CD14-positive monocyte (primary cell): ENCODE measurements at regions not wholly inside any gene's neighbourhood (a gene's known extent, or its start where the extent isn't known, plus 50 kb on each side); places are given as distances from the start of the nearest gene placed in this dataset.

Source experiments
- DNase-seq, 3 donors: peaks; one replicate each; pipeline ENCODE4 v3.0.0-alpha.2; 2011 to 2022
- H2AFZ ChIP-seq: 2 replicates; pipeline ENCODE4 v1.6.0; 2012; ENCODE audit warnings: mild to moderate bottlenecking, low read depth, low read length, inconsistent platforms; ENCODE audit not compliant: insufficient read depth, poor library complexity, severe bottlenecking
- H3K27ac ChIP-seq, 2 donors: 1 replicate in 1 of 2; 2 replicates in 1 of 2; pipeline ENCODE4 v1.5.1; 2012 to 2013; ENCODE audit warnings: low read length in 2 of 2, control low read depth in 1 of 2, inconsistent platforms in 1 of 2, low read depth in 1 of 2, mild to moderate bottlenecking in 1 of 2
- H3K27me3 ChIP-seq, 2 donors: one replicate each; pipeline versions ENCODE4 v1.6.0 to v1.6.1; 2011 to 2013; ENCODE audit warnings: low read length in 2 of 2; ENCODE audit not compliant: control insufficient read depth in 2 of 2, insufficient read depth in 2 of 2
- H3K36me3 ChIP-seq, 2 donors: replicated peaks in 1 of 2; 1 replicate in 1 of 2; 2 replicates in 1 of 2; pipeline versions ENCODE4 v1.5.1 to v1.6.1; 2012 to 2013; ENCODE audit warnings: low read length in 2 of 2, control low read depth in 1 of 2, inconsistent platforms in 1 of 2, mild to moderate bottlenecking in 1 of 2; ENCODE audit not compliant: insufficient read depth in 2 of 2, control insufficient read depth in 1 of 2
- H3K4me1 ChIP-seq, 2 donors: 1 replicate in 1 of 2; 2 replicates in 1 of 2; pipeline versions ENCODE4 v1.5.1 to v1.6.1; 2012 to 2013; ENCODE audit warnings: low read length in 2 of 2, control low read depth in 1 of 2, inconsistent platforms in 1 of 2, mild to moderate bottlenecking in 1 of 2, moderate library complexity in 1 of 2; ENCODE audit not compliant: insufficient read depth in 2 of 2, control insufficient read depth in 1 of 2
- H3K4me2 ChIP-seq: replicated peaks from 2 replicates; pipeline ENCODE3; 2012; ENCODE audit warnings: low read length, moderate library complexity, mild to moderate bottlenecking; ENCODE audit not compliant: poor library complexity, severe bottlenecking; ENCODE audit errors: extremely low read depth
- H3K4me3 ChIP-seq, 3 experiments: fragments of 200-600 bp in 1 of 3; sonication (generic) in 1 of 3; replicated peaks in 1 of 3; 1 replicate in 2 of 3; 2 replicates in 1 of 3; pipeline ENCODE4 v1.5.1; 2011 to 2013; ENCODE audit warnings: low read length in 3 of 3, mild to moderate bottlenecking in 3 of 3, control low read depth in 2 of 3, low read depth in 2 of 3, inconsistent platforms in 1 of 3, moderate library complexity in 1 of 3
- H3K79me2 ChIP-seq: 2 replicates; pipeline ENCODE4 v1.6.0; 2012; ENCODE audit warnings: mild to moderate bottlenecking, control low read depth, inconsistent platforms, low read length, moderate library complexity; ENCODE audit not compliant: insufficient read depth
- H3K9ac ChIP-seq: 2 replicates; pipeline ENCODE4 v1.6.0; 2017; ENCODE audit warnings: low read length, mild to moderate bottlenecking; ENCODE audit not compliant: insufficient read depth, poor library complexity, severe bottlenecking
- H3K9me3 ChIP-seq, 2 donors: replicated peaks in 1 of 2; 1 replicate in 1 of 2; 2 replicates in 1 of 2; pipeline versions ENCODE4 v1.5.1 to v1.6.1; 2012 to 2013; ENCODE audit warnings: low read length in 2 of 2, control low read depth in 1 of 2; ENCODE audit not compliant: control insufficient read depth in 1 of 2, insufficient read depth in 1 of 2
- H4K20me1 ChIP-seq: 2 replicates; pipeline ENCODE4 v1.6.0; 2012; ENCODE audit warnings: mild to moderate bottlenecking, low read length, control low read depth, moderate library complexity; ENCODE audit not compliant: insufficient read depth
- H3K27ac Mint-ChIP-seq, 7 donors: one replicate each; pipeline ENCODE4 v1.8.0; 2020; ENCODE audit warnings: mild to moderate bottlenecking in 7 of 7, mixed read lengths in 7 of 7, moderate library complexity in 6 of 7, inconsistent platforms in 2 of 7
- H3K27me3 Mint-ChIP-seq, 3 donors: one replicate each; pipeline ENCODE4 v1.8.0; 2021 to 2022; ENCODE audit warnings: low read depth in 3 of 3, mild to moderate bottlenecking in 3 of 3, mixed read lengths in 3 of 3, moderate library complexity in 3 of 3, inconsistent platforms in 1 of 3
- H3K36me3 Mint-ChIP-seq, 2 donors: one replicate each; pipeline ENCODE4 v1.8.0; 2020; ENCODE audit warnings: mixed read lengths in 2 of 2, inconsistent platforms in 1 of 2, mild to moderate bottlenecking in 1 of 2
- H3K4me1 Mint-ChIP-seq: one replicate; pipeline ENCODE4 v1.8.0; 2020; ENCODE audit warnings: mild to moderate bottlenecking, mixed read lengths
- H3K4me3 Mint-ChIP-seq, 2 donors: one replicate each; pipeline ENCODE4 v1.8.0; 2020; ENCODE audit warnings: mild to moderate bottlenecking in 2 of 2, mixed read lengths in 2 of 2, moderate library complexity in 1 of 2
- H3K9me3 Mint-ChIP-seq, 7 donors: one replicate each; pipeline ENCODE4 v1.8.0; 2020 to 2022; ENCODE audit warnings: mixed read lengths in 7 of 7, mild to moderate bottlenecking in 6 of 7, moderate library complexity in 6 of 7, inconsistent platforms in 2 of 7
- WGBS: methylation state at CpG from one replicate; pipeline ENCODE4 v1.1.5; 2013; ENCODE audit warnings: missing lambda C conversion rate; ENCODE audit not compliant: insufficient coverage; 5-methylcytosine and 5-hydroxymethylcytosine counted together
- intact Hi-C, 2 donors: fragments of 100-400 bp; cut with micrococcal nuclease; formaldehyde crosslinking; loops; one replicate each; pipeline versions ENCODE4 v1.15.0 to v1.15.1; 2023
- TF ChIP-seq, protein P1 (sequence below): fragments of 200-600 bp; IDR thresholded peaks from one replicate; pipeline ENCODE4 v1.8.0; 2022; ENCODE audit warnings: antibody characterized with exemption, mild to moderate bottlenecking

DNA sequence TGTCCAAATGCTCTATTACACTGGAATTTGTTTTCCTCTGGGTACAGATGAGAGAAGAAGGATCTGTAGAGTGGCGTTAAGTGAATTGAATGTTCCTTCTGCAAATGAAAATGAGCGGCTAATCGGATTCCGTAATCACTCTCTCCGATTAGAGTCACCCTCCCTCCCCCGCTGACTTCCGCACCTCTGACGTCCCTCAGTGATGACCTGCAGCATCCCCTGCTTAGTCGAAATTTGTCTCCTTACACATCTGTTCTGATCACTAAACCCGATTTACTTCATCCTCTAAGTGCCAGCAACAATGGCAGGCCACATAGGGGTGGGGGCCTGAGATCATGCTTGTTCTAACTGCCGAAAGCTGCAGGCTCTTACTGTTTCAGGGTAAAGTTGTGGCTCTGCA lies 378.7 kb downstream of the SEC16B start:
- Histone ChIP-seq H4K20me1 (no peaks in the 10 kb centered on the region), H3K36me3 (no peaks in the 10 kb centered on the region), H3K9me3 (no peaks in the 10 kb centered on the region), H3K9ac (no peak overlapping the region), H2AFZ (no peak overlapping the region), H3K27me3 (no peaks in the 10 kb centered on the region), H3K79me2 (no peaks in the 10 kb centered on the region), H3K4me2 (no peak overlapping the region), H3K4me1 (no peaks in the 10 kb centered on the region), H3K27ac (no peak overlapping the region), H3K4me3 (no peak overlapping the region)
- WGBS = 78% methylated on average over 9 of the region's 11 CpGs
- H3K27me3 Mint-ChIP-seq = no peaks in the 10 kb centered on the region
- H3K4me1 Mint-ChIP-seq = no peaks in the 10 kb centered on the region
- intact Hi-C loops = no loop called here
- H3K4me3 Mint-ChIP-seq = no peak overlapping the region
- DNase-seq = no peak
- no peaks in the 10 kb centered on the region for H3K36me3 Mint-ChIP-seq
- peaks cover 0 to 7% (median 0%) of the 10 kb centered on the region in 7 donors for H3K9me3 Mint-ChIP-seq
- TF ChIP-seq, protein P1, sequence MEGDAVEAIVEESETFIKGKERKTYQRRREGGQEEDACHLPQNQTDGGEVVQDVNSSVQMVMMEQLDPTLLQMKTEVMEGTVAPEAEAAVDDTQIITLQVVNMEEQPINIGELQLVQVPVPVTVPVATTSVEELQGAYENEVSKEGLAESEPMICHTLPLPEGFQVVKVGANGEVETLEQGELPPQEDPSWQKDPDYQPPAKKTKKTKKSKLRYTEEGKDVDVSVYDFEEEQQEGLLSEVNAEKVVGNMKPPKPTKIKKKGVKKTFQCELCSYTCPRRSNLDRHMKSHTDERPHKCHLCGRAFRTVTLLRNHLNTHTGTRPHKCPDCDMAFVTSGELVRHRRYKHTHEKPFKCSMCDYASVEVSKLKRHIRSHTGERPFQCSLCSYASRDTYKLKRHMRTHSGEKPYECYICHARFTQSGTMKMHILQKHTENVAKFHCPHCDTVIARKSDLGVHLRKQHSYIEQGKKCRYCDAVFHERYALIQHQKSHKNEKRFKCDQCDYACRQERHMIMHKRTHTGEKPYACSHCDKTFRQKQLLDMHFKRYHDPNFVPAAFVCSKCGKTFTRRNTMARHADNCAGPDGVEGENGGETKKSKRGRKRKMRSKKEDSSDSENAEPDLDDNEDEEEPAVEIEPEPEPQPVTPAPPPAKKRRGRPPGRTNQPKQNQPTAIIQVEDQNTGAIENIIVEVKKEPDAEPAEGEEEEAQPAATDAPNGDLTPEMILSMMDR = no peak
- H3K27ac Mint-ChIP-seq = no peak overlapping the region

DNA sequence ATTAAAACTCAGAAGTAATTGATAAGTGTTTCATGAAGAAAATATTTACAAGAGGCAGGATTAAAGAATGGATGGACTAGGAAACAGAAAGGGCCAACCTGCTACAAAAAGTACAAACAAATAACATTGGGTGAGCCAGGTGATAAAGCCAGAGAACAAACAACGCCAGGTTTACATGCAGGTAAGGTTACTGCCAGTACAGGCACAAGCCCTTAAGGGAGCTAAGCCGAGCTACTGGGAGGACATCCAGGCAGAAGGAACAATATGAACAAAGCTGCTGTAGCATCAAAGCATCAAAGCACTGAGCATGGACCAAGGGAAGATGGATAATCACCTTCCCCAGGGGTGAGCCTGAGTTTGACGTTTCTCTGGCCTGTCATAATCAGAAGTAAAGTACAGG lies 380.7 kb downstream of the SEC16B start:
- H3K4me2 ChIP-seq = no peak overlapping the region
- H3K4me3 ChIP-seq = no peak overlapping the region
- no peaks in the 10 kb centered on the region for H3K36me3 ChIP-seq
- H4K20me1 ChIP-seq = no peaks in the 10 kb centered on the region
- Mint-ChIP-seq H3K36me3 (no peaks in the 10 kb centered on the region), H3K9me3 (peaks cover 0 to 9% (median 0%) of the 10 kb centered on the region in 7 donors), H3K27ac (no peak overlapping the region), H3K4me1 (no peaks in the 10 kb centered on the region), H3K4me3 (no peak overlapping the region), H3K27me3 (no peaks in the 10 kb centered on the region)
- no peaks in the 10 kb centered on the region for H3K79me2 ChIP-seq
- H3K4me1 ChIP-seq = no peaks in the 10 kb centered on the region
- no peaks in the 10 kb centered on the region for H3K9me3 ChIP-seq
- H3K27ac ChIP-seq = no peak overlapping the region
- WGBS = 78% methylated on average over 2 of the region's 3 CpGs
- no peaks in the 10 kb centered on the region for H3K27me3 ChIP-seq
- no peak overlapping the region for H2AFZ ChIP-seq
- TF ChIP-seq, protein P1 = no peak
- intact Hi-C loops = no loop called here
- H3K9ac ChIP-seq = no peak overlapping the region
- DNase-seq = no peak
